ENCODE measurements at regions not wholly inside any gene's neighbourhood (a gene's known extent, or its start where the extent isn't known, plus 50 kb on each side); places are given as distances from the start of the nearest gene placed in this dataset.

DNA sequence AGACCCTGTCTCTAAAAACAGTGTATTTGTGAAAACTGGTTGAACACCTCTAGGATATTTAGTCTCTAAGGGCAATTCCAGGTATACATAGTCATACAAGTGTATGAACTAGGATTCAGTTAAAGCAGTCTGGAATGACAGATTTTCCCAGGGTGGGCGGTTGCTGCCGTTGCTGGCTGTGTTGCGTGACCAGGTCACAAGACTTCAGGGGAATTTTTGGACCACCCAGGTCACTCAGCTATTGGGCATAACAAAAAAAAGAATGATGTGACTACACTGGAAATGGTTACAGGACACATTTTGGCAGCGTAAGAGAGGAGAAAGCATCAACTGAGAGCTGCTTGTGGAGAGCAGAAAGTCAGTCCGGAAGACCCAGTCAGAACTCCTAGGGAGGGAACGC, 58.0 kb upstream of the ZBTB7C start:
- no peak overlapping the region for H3K4me3 ChIP-seq (ENCODE audit: low read length)
- H3K9ac ChIP-seq (ENCODE audit: extremely low read depth, low read length, poor library complexity, severe bottlenecking): no peak overlapping the region
- no peak for DNase-seq
- TF ChIP-seq, protein P1, sequence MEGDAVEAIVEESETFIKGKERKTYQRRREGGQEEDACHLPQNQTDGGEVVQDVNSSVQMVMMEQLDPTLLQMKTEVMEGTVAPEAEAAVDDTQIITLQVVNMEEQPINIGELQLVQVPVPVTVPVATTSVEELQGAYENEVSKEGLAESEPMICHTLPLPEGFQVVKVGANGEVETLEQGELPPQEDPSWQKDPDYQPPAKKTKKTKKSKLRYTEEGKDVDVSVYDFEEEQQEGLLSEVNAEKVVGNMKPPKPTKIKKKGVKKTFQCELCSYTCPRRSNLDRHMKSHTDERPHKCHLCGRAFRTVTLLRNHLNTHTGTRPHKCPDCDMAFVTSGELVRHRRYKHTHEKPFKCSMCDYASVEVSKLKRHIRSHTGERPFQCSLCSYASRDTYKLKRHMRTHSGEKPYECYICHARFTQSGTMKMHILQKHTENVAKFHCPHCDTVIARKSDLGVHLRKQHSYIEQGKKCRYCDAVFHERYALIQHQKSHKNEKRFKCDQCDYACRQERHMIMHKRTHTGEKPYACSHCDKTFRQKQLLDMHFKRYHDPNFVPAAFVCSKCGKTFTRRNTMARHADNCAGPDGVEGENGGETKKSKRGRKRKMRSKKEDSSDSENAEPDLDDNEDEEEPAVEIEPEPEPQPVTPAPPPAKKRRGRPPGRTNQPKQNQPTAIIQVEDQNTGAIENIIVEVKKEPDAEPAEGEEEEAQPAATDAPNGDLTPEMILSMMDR (conservative IDR thresholded peaks at IDR 0.05): no peak
- no peaks in the 10 kb centered on the region for H3K36me3 ChIP-seq (ENCODE audit: control insufficient read depth, insufficient read depth, low read length)
- H3K27ac ChIP-seq (ENCODE audit: low read depth, low read length): no peak overlapping the region
- Mint-ChIP-seq H3K4me1 (no peaks in the 10 kb centered on the region), H3K9me3 (peaks cover under 1% of the 10 kb centered on the region), H3K4me3 (no peak overlapping the region), H3K36me3 (ENCODE audit: low read depth) (no peaks in the 10 kb centered on the region), H3K27ac (no peak overlapping the region), H3K27me3 (ENCODE audit: insufficient read depth) (peaks cover 8% of the 10 kb centered on the region)
- no peaks in the 10 kb centered on the region for H3K27me3 ChIP-seq (ENCODE audit: control insufficient read depth, insufficient read depth, low read length, poor library complexity, severe bottlenecking)
- 89 to 95% methylated on average over 5 to 6 of the region's 6 CpGs for WGBS, 2 experiments (ENCODE audit: insufficient coverage in 1 of 2, insufficient read length in 1 of 2)
- no peaks in the 10 kb centered on the region for H3K9me3 ChIP-seq (ENCODE audit: control insufficient read depth, low read length)
- H3K4me1 ChIP-seq (ENCODE audit: control insufficient read depth, insufficient read depth, low read length): no peaks in the 10 kb centered on the region

DNA sequence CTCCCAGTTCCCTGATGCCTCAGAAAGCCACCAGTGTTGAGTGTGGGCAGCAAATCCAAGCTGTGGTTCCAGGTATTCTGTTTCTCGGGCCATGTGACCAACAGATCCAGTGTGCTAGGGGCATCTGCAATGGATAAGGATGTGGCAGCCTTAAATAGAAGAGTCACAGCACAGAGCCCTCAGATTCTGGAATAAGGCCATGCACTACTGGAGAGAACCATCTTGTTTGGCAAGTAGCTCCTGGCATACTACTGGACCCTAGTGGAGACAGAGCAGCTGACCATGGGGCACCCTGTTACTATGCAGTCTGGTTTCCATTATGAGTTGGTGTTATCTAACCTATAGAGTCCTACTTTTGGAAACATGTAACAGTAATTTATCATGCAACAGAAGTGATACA, 53.3 kb upstream of the ZBTB7C start:
- Mint-ChIP-seq H3K27ac (no peak overlapping the region), H3K36me3 (ENCODE audit: low read depth) (no peaks in the 10 kb centered on the region), H3K4me3 (no peak overlapping the region), H3K27me3 (ENCODE audit: insufficient read depth) (peaks cover 9% of the 10 kb centered on the region), H3K9me3 (no peaks in the 10 kb centered on the region), H3K4me1 (no peaks in the 10 kb centered on the region)
- Histone ChIP-seq H3K4me3 (ENCODE audit: low read length) (no peak overlapping the region), H3K9me3 (ENCODE audit: control insufficient read depth, low read length) (no peaks in the 10 kb centered on the region), H3K9ac (ENCODE audit: extremely low read depth, low read length, poor library complexity, severe bottlenecking) (no peak overlapping the region), H3K4me1 (ENCODE audit: control insufficient read depth, insufficient read depth, low read length) (no peaks in the 10 kb centered on the region), H3K27me3 (ENCODE audit: control insufficient read depth, insufficient read depth, low read length, poor library complexity, severe bottlenecking) (no peaks in the 10 kb centered on the region), H3K27ac (ENCODE audit: low read depth, low read length) (no peak overlapping the region), H3K36me3 (ENCODE audit: control insufficient read depth, insufficient read depth, low read length) (no peaks in the 10 kb centered on the region)
- no peak for DNase-seq
- 88 to 89% methylated on average over 1 of the region's 1 CpG for WGBS, 2 experiments (ENCODE audit: insufficient coverage in 1 of 2, insufficient read length in 1 of 2)
- TF ChIP-seq, protein P1 (conservative IDR thresholded peaks at IDR 0.05): no peak

DNA sequence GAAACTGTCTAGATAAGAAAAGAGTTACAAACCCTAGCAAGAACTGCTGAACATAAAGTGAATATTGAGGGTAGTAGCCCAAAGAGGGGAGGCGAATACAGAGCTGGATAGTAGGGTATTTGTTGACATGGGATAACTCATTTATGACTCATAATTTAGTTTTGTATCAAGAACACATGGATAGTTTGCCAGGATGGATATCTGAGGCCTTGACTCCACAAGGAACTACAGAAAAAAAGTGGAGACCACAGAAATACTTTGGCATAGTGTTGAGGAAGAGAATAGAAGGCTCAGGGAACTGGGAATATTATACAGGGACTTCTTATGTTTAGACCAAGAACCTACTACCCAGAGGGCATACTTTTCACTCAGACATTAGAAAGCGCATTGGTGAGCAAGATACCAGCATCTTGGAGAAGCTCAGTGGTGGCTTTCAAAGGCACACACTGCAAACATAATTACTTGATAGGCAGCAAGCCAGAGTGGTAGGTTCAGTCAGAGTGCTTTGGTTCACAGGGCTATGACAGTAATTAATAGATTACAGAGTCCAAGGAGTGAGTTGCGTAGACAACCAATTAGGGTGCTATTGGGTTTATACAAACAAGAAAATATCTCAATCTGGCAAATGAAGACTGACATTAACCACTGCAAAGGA, 51.9 kb upstream of the ZBTB7C start:
- TF ChIP-seq, protein P1 (conservative IDR thresholded peaks at IDR 0.05): no peak
- 94 to 96% methylated on average over 3 of the region's 3 CpGs for WGBS, 2 experiments (ENCODE audit: insufficient coverage in 1 of 2, insufficient read length in 1 of 2)
- no peak overlapping the region for H3K4me3 ChIP-seq (ENCODE audit: low read length)
- H3K36me3 ChIP-seq (ENCODE audit: control insufficient read depth, insufficient read depth, low read length): no peaks in the 10 kb centered on the region
- Mint-ChIP-seq H3K4me1 (no peaks in the 10 kb centered on the region), H3K4me3 (no peak overlapping the region), H3K9me3 (no peaks in the 10 kb centered on the region), H3K27ac (no peak overlapping the region), H3K36me3 (ENCODE audit: low read depth) (no peaks in the 10 kb centered on the region), H3K27me3 (ENCODE audit: insufficient read depth) (peaks cover 14% of the 10 kb centered on the region)
- H3K27ac ChIP-seq (ENCODE audit: low read depth, low read length): no peak overlapping the region
- H3K9ac ChIP-seq (ENCODE audit: extremely low read depth, low read length, poor library complexity, severe bottlenecking): no peak overlapping the region
- H3K9me3 ChIP-seq (ENCODE audit: control insufficient read depth, low read length): no peaks in the 10 kb centered on the region
- H3K27me3 ChIP-seq (ENCODE audit: control insufficient read depth, insufficient read depth, low read length, poor library complexity, severe bottlenecking): no peaks in the 10 kb centered on the region
- no peaks in the 10 kb centered on the region for H3K4me1 ChIP-seq (ENCODE audit: control insufficient read depth, insufficient read depth, low read length)
- DNase-seq: no peak

Measured in endodermal cell (in vitro differentiated cells).